ENCODE measurements at regions not wholly inside any gene's neighbourhood (a gene's known extent, or its start where the extent isn't known, plus 50 kb on each side); places are given as distances from the start of the nearest gene placed in this dataset.

DNA sequence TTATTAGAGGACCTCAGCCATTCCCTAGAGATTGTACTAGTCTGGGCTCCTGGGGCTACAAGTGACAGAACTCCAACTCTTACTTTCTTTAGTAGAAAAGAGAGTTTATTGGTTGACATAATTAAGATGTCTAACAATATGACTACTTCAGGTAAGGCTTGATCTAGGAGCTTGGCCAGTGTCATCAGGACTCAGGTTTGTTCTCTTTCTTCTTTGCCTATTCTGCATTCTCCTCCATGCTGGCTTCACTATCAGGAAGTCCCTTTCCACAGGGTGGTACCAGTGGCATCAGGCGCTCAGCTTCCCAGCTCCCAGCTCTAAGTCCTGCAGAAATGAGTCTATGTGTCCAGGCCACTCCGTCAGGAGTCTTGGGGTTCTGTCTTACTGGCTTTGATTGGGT lies 286.1 kb upstream of the EEF2KMT start:
- TF ChIP-seq, protein P1, sequence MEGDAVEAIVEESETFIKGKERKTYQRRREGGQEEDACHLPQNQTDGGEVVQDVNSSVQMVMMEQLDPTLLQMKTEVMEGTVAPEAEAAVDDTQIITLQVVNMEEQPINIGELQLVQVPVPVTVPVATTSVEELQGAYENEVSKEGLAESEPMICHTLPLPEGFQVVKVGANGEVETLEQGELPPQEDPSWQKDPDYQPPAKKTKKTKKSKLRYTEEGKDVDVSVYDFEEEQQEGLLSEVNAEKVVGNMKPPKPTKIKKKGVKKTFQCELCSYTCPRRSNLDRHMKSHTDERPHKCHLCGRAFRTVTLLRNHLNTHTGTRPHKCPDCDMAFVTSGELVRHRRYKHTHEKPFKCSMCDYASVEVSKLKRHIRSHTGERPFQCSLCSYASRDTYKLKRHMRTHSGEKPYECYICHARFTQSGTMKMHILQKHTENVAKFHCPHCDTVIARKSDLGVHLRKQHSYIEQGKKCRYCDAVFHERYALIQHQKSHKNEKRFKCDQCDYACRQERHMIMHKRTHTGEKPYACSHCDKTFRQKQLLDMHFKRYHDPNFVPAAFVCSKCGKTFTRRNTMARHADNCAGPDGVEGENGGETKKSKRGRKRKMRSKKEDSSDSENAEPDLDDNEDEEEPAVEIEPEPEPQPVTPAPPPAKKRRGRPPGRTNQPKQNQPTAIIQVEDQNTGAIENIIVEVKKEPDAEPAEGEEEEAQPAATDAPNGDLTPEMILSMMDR (IDR thresholded peaks at IDR 0.05), result no peak
- H3K36me3 Mint-ChIP-seq (ENCODE audit: low read depth), result no peaks in the 10 kb centered on the region
- no peaks in the 10 kb centered on the region; the same call in 1 of the 2 replicates for H3K27me3 Mint-ChIP-seq (ENCODE audit: insufficient read depth)
- H3K9me3 Mint-ChIP-seq, result peaks cover 32% of the 10 kb centered on the region
- no peak for DNase-seq
- H3K4me3 Mint-ChIP-seq, result no peak overlapping the region
- H3K27ac Mint-ChIP-seq, result no peak overlapping the region
- H3K4me1 Mint-ChIP-seq (ENCODE audit: low read depth), result no peaks in the 10 kb centered on the region

DNA sequence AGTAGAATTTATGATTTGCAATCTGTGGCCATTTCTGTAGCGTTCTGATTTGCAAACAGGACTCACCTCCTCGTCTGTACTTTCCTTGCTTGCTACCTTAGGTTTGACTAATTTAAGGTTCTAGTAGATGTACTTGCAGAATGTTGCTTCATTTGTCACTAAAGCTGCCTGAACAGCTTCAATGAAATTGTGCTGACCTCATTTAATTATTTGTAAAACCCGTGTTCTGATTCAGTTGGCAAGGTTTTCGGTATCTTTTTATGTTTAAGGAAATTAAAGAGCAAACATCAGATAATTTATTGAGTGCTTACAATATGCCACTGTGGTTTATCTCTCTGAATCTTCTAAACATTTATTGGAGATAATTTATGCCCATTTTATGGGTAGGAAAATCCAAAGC lies 284.9 kb upstream of the EEF2KMT start:
- Mint-ChIP-seq H3K27ac (no peak overlapping the region), H3K9me3 (peaks cover 30% of the 10 kb centered on the region), H3K4me3 (no peak overlapping the region), H3K4me1 (ENCODE audit: low read depth) (no peaks in the 10 kb centered on the region), H3K36me3 (ENCODE audit: low read depth) (no peaks in the 10 kb centered on the region), H3K27me3 (ENCODE audit: insufficient read depth) (no peaks in the 10 kb centered on the region; the same call in 1 of the 2 replicates)
- no peak for DNase-seq
- TF ChIP-seq, protein P1 (IDR thresholded peaks at IDR 0.05), result no peak

DNA sequence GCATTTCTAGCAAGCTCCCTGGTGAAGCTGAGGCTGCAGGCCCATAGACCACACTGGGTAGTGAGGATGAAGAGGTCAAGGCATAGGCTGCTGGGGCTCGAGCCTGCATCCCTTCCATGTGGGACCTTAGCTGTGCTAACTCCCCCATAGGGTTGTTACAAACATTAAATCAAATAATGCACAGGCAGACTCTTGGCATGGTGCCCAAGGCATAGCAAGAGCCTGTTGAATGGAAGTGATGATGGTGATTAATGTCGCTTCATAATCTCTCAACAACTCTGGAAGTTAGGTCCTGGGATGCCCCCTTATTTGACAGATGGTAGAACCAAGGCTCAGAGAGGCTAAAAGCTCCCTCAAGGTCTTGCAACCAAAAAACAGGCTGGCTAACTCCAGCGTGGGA lies 283.9 kb upstream of the EEF2KMT start:
- Mint-ChIP-seq H3K36me3 (ENCODE audit: low read depth) (no peaks in the 10 kb centered on the region), H3K27ac (no peak overlapping the region), H3K4me1 (ENCODE audit: low read depth) (no peaks in the 10 kb centered on the region), H3K9me3 (peaks cover 34% of the 10 kb centered on the region), H3K4me3 (no peak overlapping the region), H3K27me3 (ENCODE audit: insufficient read depth) (peaks cover 1% of the 10 kb centered on the region; the same call in 1 of the 2 replicates)
- TF ChIP-seq, protein P1 (IDR thresholded peaks at IDR 0.05), result no peak
- no peak for DNase-seq

DNA sequence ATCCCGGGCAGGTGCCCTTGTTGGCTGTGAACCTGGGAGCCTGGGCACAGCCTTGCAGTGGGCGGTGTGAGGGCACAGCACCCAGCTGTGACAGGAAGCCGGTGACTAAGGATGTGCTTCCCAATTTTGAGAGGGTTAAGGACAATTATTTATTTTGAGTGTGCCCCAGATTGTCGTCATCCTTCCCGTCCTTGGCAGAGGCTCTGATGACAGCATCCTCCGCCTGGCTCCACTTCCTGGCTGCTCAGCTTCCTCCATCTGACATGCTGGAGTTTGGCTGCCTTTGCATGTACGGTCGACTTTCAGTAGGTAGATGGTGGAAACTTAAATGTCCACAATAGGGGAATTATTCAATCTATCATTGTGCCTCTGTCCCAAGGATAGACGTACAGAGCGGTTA lies 282.4 kb upstream of the EEF2KMT start:
- TF ChIP-seq, protein P1 (IDR thresholded peaks at IDR 0.05), result no peak
- H3K4me3 Mint-ChIP-seq, result no peak overlapping the region

DNA sequence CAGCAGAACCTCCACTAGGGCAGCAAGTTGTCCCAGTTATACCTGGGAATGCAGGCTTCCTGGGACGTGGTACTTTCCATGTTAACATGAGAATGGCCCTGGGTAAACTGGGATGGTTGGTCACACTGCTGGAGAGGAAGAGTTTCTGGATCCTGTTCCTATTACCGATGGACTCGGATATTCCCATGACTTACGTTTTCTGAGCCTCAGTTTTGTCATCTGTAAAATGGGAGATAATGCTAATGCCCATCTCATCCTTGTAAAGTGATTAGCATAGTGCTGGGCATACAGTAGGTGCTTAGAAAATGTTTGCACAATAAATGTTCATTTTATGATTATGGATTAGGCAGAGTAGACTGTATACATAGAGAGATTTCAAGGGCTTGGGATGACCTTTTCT lies 280.9 kb upstream of the EEF2KMT start:
- no peak overlapping the region for H3K4me3 Mint-ChIP-seq
- no peak for DNase-seq
- no peaks in the 10 kb centered on the region for H3K4me1 Mint-ChIP-seq (ENCODE audit: low read depth)
- no peak overlapping the region for H3K27ac Mint-ChIP-seq
- TF ChIP-seq, protein P1 (IDR thresholded peaks at IDR 0.05), result no peak
- H3K9me3 Mint-ChIP-seq, result peaks cover 48% of the 10 kb centered on the region
- peaks cover 2% of the 10 kb centered on the region; the same call in 1 of the 2 replicates for H3K27me3 Mint-ChIP-seq (ENCODE audit: insufficient read depth)
- H3K36me3 Mint-ChIP-seq (ENCODE audit: low read depth), result no peaks in the 10 kb centered on the region

More for the DNA sequence above, 282.4 kb upstream of the EEF2KMT start:
- no peaks in the 10 kb centered on the region for H3K36me3 Mint-ChIP-seq (ENCODE audit: low read depth)
- H3K9me3 Mint-ChIP-seq, result peaks cover 42% of the 10 kb centered on the region
- DNase-seq, result no peak
- H3K27me3 Mint-ChIP-seq (ENCODE audit: insufficient read depth), result peaks cover 1% of the 10 kb centered on the region; the same call in 1 of the 2 replicates
- H3K27ac Mint-ChIP-seq, result no peak overlapping the region
- H3K4me1 Mint-ChIP-seq (ENCODE audit: low read depth), result no peaks in the 10 kb centered on the region
